Type B pancreatic cell (in vitro differentiated cells): ENCODE measurements at regions not wholly inside any gene's neighbourhood (a gene's known extent, or its start where the extent isn't known, plus 50 kb on each side); places are given as distances from the start of the nearest gene placed in this dataset.
"Not testable (repeated sequence)": the region's sequence is repeated elsewhere in the genome, so short reads cannot be mapped to it uniquely, and the experiment has no call there.

ENCODE experiments used
- DNase-seq: peaks from one replicate; pipeline ENCODE4 v3.0.0; 2021; ENCODE audit warnings: mixed read lengths; ENCODE audit not compliant: unreplicated experiment; ENCODE audit errors: extremely low spot score
- H3K27ac Mint-ChIP-seq: 2 replicates; pipeline ENCODE4 v1.8.0; 2021; ENCODE audit warnings: mild to moderate bottlenecking, mixed read lengths
- H3K27me3 Mint-ChIP-seq: 2 replicates; pipeline ENCODE4 v1.8.0; 2021; ENCODE audit warnings: mixed read lengths
- H3K36me3 Mint-ChIP-seq: 2 replicates; pipeline ENCODE4 v1.8.0; 2021; ENCODE audit warnings: mixed read lengths
- H3K4me1 Mint-ChIP-seq: one replicate; pipeline ENCODE4 v1.8.0; 2021; ENCODE audit warnings: mixed read lengths; ENCODE audit not compliant: unreplicated experiment
- H3K4me3 Mint-ChIP-seq: 2 replicates; pipeline ENCODE4 v1.8.0; 2021; ENCODE audit warnings: mild to moderate bottlenecking, mixed read lengths
- H3K9me3 Mint-ChIP-seq: 2 replicates; pipeline ENCODE4 v1.8.0; 2021; ENCODE audit warnings: mixed read lengths
- TF ChIP-seq, protein P1 (sequence below): fragments of 200-600 bp; sonication (generic); conservative IDR thresholded peaks from 2 replicates; pipeline ENCODE4 v1.5.0; 2021; ENCODE audit warnings: antibody characterized with exemption, mild to moderate bottlenecking

DNA sequence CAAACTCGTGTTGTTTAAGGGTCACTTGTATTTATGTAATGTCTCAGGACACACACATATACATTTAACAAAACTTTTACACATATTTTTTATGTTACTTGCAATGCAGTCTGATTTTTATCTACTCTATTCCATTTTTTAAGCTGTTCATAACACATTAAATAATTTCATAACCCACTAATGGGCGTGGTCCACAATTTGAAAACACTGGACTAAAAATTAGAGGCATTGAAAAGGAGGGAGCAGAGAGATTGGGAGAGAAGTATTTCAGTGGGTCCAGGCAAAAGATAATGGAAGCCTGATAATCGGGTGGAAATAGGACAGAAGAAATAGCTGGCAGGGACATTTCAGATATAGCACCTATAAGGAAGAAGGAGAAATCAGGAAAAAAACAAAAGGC, 597.3 kb upstream of the CLINT1 start:
- H3K9me3 Mint-ChIP-seq, result no peaks in the 10 kb centered on the region
- no peaks in the 10 kb centered on the region for H3K36me3 Mint-ChIP-seq
- no peaks in the 10 kb centered on the region for H3K27me3 Mint-ChIP-seq
- TF ChIP-seq, protein P1, sequence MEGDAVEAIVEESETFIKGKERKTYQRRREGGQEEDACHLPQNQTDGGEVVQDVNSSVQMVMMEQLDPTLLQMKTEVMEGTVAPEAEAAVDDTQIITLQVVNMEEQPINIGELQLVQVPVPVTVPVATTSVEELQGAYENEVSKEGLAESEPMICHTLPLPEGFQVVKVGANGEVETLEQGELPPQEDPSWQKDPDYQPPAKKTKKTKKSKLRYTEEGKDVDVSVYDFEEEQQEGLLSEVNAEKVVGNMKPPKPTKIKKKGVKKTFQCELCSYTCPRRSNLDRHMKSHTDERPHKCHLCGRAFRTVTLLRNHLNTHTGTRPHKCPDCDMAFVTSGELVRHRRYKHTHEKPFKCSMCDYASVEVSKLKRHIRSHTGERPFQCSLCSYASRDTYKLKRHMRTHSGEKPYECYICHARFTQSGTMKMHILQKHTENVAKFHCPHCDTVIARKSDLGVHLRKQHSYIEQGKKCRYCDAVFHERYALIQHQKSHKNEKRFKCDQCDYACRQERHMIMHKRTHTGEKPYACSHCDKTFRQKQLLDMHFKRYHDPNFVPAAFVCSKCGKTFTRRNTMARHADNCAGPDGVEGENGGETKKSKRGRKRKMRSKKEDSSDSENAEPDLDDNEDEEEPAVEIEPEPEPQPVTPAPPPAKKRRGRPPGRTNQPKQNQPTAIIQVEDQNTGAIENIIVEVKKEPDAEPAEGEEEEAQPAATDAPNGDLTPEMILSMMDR, result no peak
- DNase-seq, result no peak
- H3K27ac Mint-ChIP-seq, result no peak overlapping the region
- peaks cover 16% of the 10 kb centered on the region for H3K4me1 Mint-ChIP-seq
- no peak overlapping the region for H3K4me3 Mint-ChIP-seq

GRCh38 chr5:158451993-158452672, 593.2 kb upstream of the CLINT1 start:
- H3K36me3 Mint-ChIP-seq, result no peaks in the 10 kb centered on the region
- H3K4me3 Mint-ChIP-seq, result no peak overlapping the region
- H3K27me3 Mint-ChIP-seq, result no peaks in the 10 kb centered on the region
- TF ChIP-seq, protein P1, result no peak
- no peak for DNase-seq
- peaks cover 26% of the 10 kb centered on the region for H3K4me1 Mint-ChIP-seq
- H3K27ac Mint-ChIP-seq, result no peak overlapping the region
- H3K9me3 Mint-ChIP-seq, result no peaks in the 10 kb centered on the region

DNA sequence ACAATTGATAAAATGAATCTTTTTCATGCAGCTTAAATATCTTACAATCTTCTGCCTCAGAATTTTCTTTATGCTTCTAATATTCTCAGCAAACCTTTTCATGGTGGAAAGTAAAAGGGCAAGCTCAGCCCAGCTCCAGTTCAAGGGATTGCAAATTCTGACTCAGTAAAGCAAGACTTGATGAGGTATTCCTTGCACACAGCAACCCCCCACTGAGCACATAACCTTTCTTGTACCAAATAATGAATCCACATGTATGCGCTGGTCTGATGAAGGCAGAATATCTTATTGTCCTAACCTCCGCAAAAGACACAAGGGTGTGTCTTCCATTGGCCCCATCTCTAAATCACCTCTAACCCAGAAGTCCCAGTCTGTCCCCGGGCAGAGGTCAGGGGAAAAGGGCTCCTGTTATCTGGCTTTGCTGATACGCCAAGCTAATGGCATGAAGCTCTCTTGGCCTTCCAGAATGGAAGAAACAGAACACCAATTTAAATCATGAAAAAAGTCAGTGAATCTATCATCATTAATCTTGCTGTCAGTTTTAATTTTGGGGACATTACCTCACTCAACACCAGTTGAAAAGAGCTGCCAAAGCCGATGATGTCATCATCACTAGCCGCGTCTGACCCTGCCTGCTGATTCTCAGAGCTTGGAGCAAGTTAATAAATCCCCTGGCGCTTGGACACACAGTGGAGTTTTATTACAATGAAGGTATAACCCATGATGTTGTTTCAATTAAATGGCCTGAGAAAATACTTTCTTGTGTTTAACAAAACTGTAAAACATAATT, 592.5 kb upstream of the CLINT1 start:
- H3K27me3 Mint-ChIP-seq, result no peaks in the 10 kb centered on the region
- DNase-seq, result no peak
- peak overlapping the region; percentile 32 for H3K27ac Mint-ChIP-seq
- H3K4me3 Mint-ChIP-seq, result no peak overlapping the region
- H3K4me1 Mint-ChIP-seq, result peaks cover 26% of the 10 kb centered on the region
- TF ChIP-seq, protein P1, result no peak
- H3K36me3 Mint-ChIP-seq, result no peaks in the 10 kb centered on the region
- no peaks in the 10 kb centered on the region for H3K9me3 Mint-ChIP-seq

GRCh38 chr5:158450751-158451171, 591.8 kb upstream of the CLINT1 start:
- Mint-ChIP-seq H3K36me3 (no peaks in the 10 kb centered on the region), H3K27ac (no peak overlapping the region)

GRCh38 chr5:158446761-158447160, 587.8 kb upstream of the CLINT1 start:
- not testable (repeated sequence) for H3K36me3 Mint-ChIP-seq, H3K9me3 Mint-ChIP-seq, H3K27me3 Mint-ChIP-seq, H3K4me3 Mint-ChIP-seq, H3K27ac Mint-ChIP-seq, DNase-seq
- peaks cover 15% of the 10 kb centered on the region for H3K4me1 Mint-ChIP-seq

More at GRCh38 chr5:158450751-158451171, 591.8 kb upstream of the CLINT1 start:
- Mint-ChIP-seq H3K4me1 (peaks cover 26% of the 10 kb centered on the region), H3K4me3 (no peak overlapping the region), H3K9me3 (peaks cover 3% of the 10 kb centered on the region), H3K27me3 (no peaks in the 10 kb centered on the region)
- TF ChIP-seq, protein P1, result no peak
- no peak for DNase-seq

GRCh38 chr5:158439204-158439603, 580.3 kb upstream of the CLINT1 start:
- not testable (repeated sequence) for H3K4me3 Mint-ChIP-seq, H3K36me3 Mint-ChIP-seq, H3K4me1 Mint-ChIP-seq, H3K27me3 Mint-ChIP-seq, H3K9me3 Mint-ChIP-seq, DNase-seq, H3K27ac Mint-ChIP-seq
